ENCODE measurements at regions not wholly inside any gene's neighbourhood (a gene's known extent, or its start where the extent isn't known, plus 50 kb on each side); places are given as distances from the start of the nearest gene placed in this dataset.

GRCh38 chr12:128025589-128026245 lies 241.3 kb upstream of the TMEM132C start:
- dilution Hi-C loops (cut with MboI; ENCODE audit: extremely low pct_ligation_motif_present, low sequenced_read_pairs) (no loop called here), intact Hi-C loops (cut with micrococcal nuclease) (no loop called here)
- no peaks in the 10 kb centered on the region for H3K27me3 ChIP-seq (ENCODE audit: control insufficient read depth in 2 of 2, insufficient read depth in 2 of 2, low read length in 2 of 2)
- no peak overlapping the region for H3K4me3 ChIP-seq (replicated peaks in 1 of 3; ENCODE audit: insufficient read depth in 1 of 3, low read depth in 1 of 3, low read length in 3 of 3)
- no peaks in the 10 kb centered on the region for H3K4me1 ChIP-seq (ENCODE audit: control insufficient read depth, extremely low read depth, insufficient read depth, low read length)
- CTCF ChIA-PET = no interaction called here
- H3K9ac ChIP-seq (replicated peaks; ENCODE audit: extremely low read depth, insufficient read depth, low read length) = no peak overlapping the region
- FAIRE-seq (no peak), DNase-seq (ENCODE audit: low read depth, low spot score) (no peak)
- H3K4me2 ChIP-seq (ENCODE audit: insufficient read depth, low read length) = no peak overlapping the region
- H4K20me1 ChIP-seq (replicated peaks; ENCODE audit: control insufficient read depth, extremely low read depth, insufficient read depth, low read length) = no peaks in the 10 kb centered on the region
- peaks cover 10% of the 10 kb centered on the region for H3K9me3 ChIP-seq (replicated peaks; ENCODE audit: control insufficient read depth, insufficient read depth, low read length)
- no peaks in the 10 kb centered on the region for H3K9me1 ChIP-seq (replicated peaks; ENCODE audit: control insufficient read depth, extremely low read depth, insufficient read depth, low read length)
- no peaks in the 10 kb centered on the region for H3K79me2 ChIP-seq (ENCODE audit: control insufficient read depth, insufficient read depth, low read length)
- BruUV-seq (replicated peaks) = no TSS peak
- no peaks in the 10 kb centered on the region for H3K36me3 ChIP-seq (ENCODE audit: control insufficient read depth in 2 of 2, extremely low read depth in 1 of 2, insufficient read depth in 2 of 2, low read length in 2 of 2)
- POLR2A ChIA-PET = no interaction called here
- no peak overlapping the region for H2AFZ ChIP-seq (ENCODE audit: low read depth, low read length)
- TF ChIP-seq CTCF (IDR thresholded peaks at IDR 0.05; ENCODE audit: extremely low read depth in 1 of 2, insufficient read depth in 1 of 2, low read depth in 1 of 2, low read length in 2 of 2) (no peak), MYC (IDR thresholded peaks at IDR 0.05; ENCODE audit: low read depth, low read length) (no peak), FOS (IDR thresholded peaks at IDR 0.05; ENCODE audit: borderline replicate concordance, insufficient read depth, low read length) (no peak), MAX (IDR thresholded peaks at IDR 0.05; ENCODE audit: insufficient read depth, insufficient read length) (no peak), JUN (IDR thresholded peaks at IDR 0.05; ENCODE audit: borderline replicate concordance, insufficient read depth, insufficient read length, low read depth) (no peak), EZH2 (IDR thresholded peaks at IDR 0.05; ENCODE audit: borderline replicate concordance, low read depth, low read length, severe bottlenecking) (no peak), POLR2AphosphoS5 (IDR thresholded peaks at IDR 0.05; ENCODE audit: insufficient read depth, low read depth, low read length) (no peak), POLR2A (IDR thresholded peaks at IDR 0.05; ENCODE audit: low read depth, low read length) (no peak), GATA2 (IDR thresholded peaks at IDR 0.05; ENCODE audit: insufficient read depth, insufficient read length, low read depth, low read length) (no peak)
- no peak overlapping the region for H3K27ac ChIP-seq (ENCODE audit: insufficient read depth, low read depth, low read length)

All from endothelial cell of umbilical vein (primary cell).